DND-41 (cell line): ENCODE measurements at regions not wholly inside any gene's neighbourhood (a gene's known extent, or its start where the extent isn't known, plus 50 kb on each side); places are given as distances from the start of the nearest gene placed in this dataset.

ENCODE experiments used
- ATAC-seq: fragments of 200-7000 bp; cut with Tn5 transposase; 3 replicates; pipeline ENCODE4 v1.9.1; 2021; ENCODE audit warnings: low read depth; ENCODE audit not compliant: insufficient read depth
- DNase-seq: peaks from one replicate; pipeline ENCODE4 v3.0.0-alpha.2; 2020
- H2AFZ ChIP-seq: 2 replicates; pipeline ENCODE4 v1.6.0; 2012; ENCODE audit warnings: low read depth, low read length
- H3K27ac ChIP-seq: 2 replicates; pipeline ENCODE4 v1.5.1; 2012; ENCODE audit warnings: low read length, inconsistent platforms
- H3K27me3 ChIP-seq: fragments of 200-600 bp; sonication (generic); 2 replicates; pipeline ENCODE4 v1.6.0; 2012; ENCODE audit warnings: low read length, mild to moderate bottlenecking, inconsistent platforms; ENCODE audit not compliant: insufficient read depth, poor library complexity
- H3K36me3 ChIP-seq: 2 replicates; pipeline ENCODE4 v1.5.1; 2012; ENCODE audit warnings: low read length, inconsistent platforms; ENCODE audit not compliant: insufficient read depth
- H3K4me1 ChIP-seq: 2 replicates; pipeline ENCODE4 v1.5.1; 2012; ENCODE audit warnings: mild to moderate bottlenecking, low read length; ENCODE audit not compliant: insufficient read depth
- H3K4me2 ChIP-seq: 2 replicates; pipeline ENCODE4 v1.6.0; 2012; ENCODE audit warnings: mild to moderate bottlenecking, moderate library complexity, low read length, inconsistent platforms; ENCODE audit not compliant: insufficient read depth
- H3K4me3 ChIP-seq, 2 experiments: fragments of 200-600 bp in 1 of 2; shearing (Covaris generic) in 1 of 2; 2 replicates each; pipeline ENCODE4 v1.5.1; 2012 to 2016; ENCODE audit warnings: inconsistent platforms in 2 of 2, low read length in 2 of 2, mild to moderate bottlenecking in 2 of 2, low read depth in 1 of 2, moderate library complexity in 1 of 2
- H3K79me2 ChIP-seq: 2 replicates; pipeline ENCODE4 v1.6.0; 2012; ENCODE audit warnings: low read length, inconsistent platforms; ENCODE audit not compliant: insufficient read depth
- H3K9ac ChIP-seq: 2 replicates; pipeline ENCODE4 v1.6.0; 2012; ENCODE audit warnings: low read depth, mild to moderate bottlenecking, inconsistent platforms, low read length, moderate library complexity
- H3K9me3 ChIP-seq: 2 replicates; pipeline ENCODE4 v1.5.1; 2012; ENCODE audit warnings: low read length, moderate library complexity, mild to moderate bottlenecking, inconsistent platforms; ENCODE audit not compliant: insufficient read depth, severe bottlenecking
- H4K20me1 ChIP-seq: 2 replicates; pipeline ENCODE4 v1.6.0; 2012; ENCODE audit warnings: low read length; ENCODE audit not compliant: insufficient read depth
- EZH2 ChIP-seq: IDR thresholded peaks from 3 replicates; pipeline ENCODE4 v1.6.1; 2012; ENCODE audit warnings: borderline replicate concordance, low read depth, mild to moderate bottlenecking, moderate library complexity, low read length, inconsistent platforms; ENCODE audit not compliant: severe bottlenecking
- TF ChIP-seq, protein P1 (sequence below): IDR thresholded peaks from 2 replicates; pipeline ENCODE4 v1.5.1; 2012; ENCODE audit warnings: borderline replicate concordance, low read length, moderate library complexity, mild to moderate bottlenecking; ENCODE audit not compliant: poor library complexity, severe bottlenecking; ENCODE audit errors: extremely low read depth

DNA sequence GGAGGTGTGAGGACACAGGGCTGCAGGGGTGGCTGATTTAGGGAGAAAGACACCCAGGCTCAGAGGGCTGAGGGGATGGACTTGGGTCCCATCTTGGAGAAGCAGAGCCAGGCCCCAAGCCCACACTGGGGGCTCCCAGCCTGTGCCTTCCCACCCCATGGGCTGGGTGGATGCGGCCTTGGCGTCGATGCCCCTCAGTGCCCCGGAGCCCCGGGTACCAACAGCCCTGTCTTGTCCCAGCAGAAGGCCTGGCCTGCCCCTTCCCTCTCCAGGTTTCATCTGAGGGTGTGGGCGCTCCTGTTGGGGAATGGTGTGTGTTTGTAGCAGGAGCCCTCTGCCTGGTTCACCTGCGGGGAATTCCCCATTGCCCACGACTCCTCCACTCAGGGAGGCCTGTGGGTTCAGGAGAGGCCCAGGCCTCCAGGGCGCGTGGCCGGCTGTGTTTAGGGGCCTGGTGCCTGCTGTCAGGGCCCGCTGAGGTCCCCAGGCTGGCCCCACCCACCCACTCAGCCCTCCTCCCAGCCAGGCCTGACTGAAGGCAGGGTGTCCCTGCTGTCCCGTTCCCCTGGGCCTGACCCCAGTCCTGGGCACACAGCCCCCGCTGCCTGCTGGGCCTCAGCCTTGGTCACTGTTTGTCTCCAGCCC, 51.1 kb upstream of the BEGAIN start:
- DNase-seq (no peak), ATAC-seq (no peak)
- Histone ChIP-seq H2AFZ (no peak overlapping the region), H3K27ac (peak overlapping the region; percentile 94), H3K9me3 (no peaks in the 10 kb centered on the region), H3K4me2 (no peak overlapping the region), H3K9ac (peak overlapping the region; percentile 58), H3K4me1 (peaks cover 63% of the 10 kb centered on the region), H3K79me2 (no peaks in the 10 kb centered on the region), H3K4me3 (no peak overlapping the region), H3K36me3 (no peaks in the 10 kb centered on the region), H3K27me3 (no peaks in the 10 kb centered on the region), H4K20me1 (no peaks in the 10 kb centered on the region)
- TF ChIP-seq, protein P1, sequence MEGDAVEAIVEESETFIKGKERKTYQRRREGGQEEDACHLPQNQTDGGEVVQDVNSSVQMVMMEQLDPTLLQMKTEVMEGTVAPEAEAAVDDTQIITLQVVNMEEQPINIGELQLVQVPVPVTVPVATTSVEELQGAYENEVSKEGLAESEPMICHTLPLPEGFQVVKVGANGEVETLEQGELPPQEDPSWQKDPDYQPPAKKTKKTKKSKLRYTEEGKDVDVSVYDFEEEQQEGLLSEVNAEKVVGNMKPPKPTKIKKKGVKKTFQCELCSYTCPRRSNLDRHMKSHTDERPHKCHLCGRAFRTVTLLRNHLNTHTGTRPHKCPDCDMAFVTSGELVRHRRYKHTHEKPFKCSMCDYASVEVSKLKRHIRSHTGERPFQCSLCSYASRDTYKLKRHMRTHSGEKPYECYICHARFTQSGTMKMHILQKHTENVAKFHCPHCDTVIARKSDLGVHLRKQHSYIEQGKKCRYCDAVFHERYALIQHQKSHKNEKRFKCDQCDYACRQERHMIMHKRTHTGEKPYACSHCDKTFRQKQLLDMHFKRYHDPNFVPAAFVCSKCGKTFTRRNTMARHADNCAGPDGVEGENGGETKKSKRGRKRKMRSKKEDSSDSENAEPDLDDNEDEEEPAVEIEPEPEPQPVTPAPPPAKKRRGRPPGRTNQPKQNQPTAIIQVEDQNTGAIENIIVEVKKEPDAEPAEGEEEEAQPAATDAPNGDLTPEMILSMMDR = no peak
- TF ChIP-seq EZH2 = no peak

DNA sequence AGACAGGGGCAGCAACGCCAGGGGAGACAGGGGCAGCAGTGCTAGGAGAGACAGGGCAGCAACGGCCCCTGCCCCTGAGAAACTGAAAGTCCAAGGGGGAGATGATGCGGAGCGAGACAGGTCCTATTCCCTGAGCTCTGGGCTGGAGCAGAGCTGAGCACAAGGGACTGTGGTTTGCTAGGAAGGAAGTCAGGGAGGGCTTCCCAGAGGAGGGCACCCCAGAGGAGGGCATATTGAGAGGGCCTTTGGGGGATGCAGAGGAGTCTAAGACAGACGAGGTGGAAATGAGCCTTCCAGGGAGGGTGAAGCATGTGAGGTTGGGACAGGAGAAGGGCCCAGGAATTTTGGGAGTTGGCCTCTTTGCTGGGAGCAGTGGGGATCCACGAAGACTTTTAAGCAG, 52.1 kb upstream of the BEGAIN start:
- Histone ChIP-seq H3K79me2 (no peaks in the 10 kb centered on the region), H4K20me1 (no peaks in the 10 kb centered on the region), H3K4me2 (peak overlapping the region; percentile 53; the same call in 1 of the 2 replicates), H3K27me3 (no peaks in the 10 kb centered on the region), H3K27ac (peak overlapping the region; percentile 94), H3K9ac (peak overlapping the region; percentile 58), H3K4me1 (peaks cover 73% of the 10 kb centered on the region), H3K4me3 (peak overlapping the region in 1 of 2 experiments; percentile 1; a peak in 1 of 4 replicates), H2AFZ (no peak overlapping the region), H3K36me3 (no peaks in the 10 kb centered on the region), H3K9me3 (no peaks in the 10 kb centered on the region)
- DNase-seq (peak; percentile 46), ATAC-seq (no peak)
- TF ChIP-seq, protein P1 = no peak

DNA sequence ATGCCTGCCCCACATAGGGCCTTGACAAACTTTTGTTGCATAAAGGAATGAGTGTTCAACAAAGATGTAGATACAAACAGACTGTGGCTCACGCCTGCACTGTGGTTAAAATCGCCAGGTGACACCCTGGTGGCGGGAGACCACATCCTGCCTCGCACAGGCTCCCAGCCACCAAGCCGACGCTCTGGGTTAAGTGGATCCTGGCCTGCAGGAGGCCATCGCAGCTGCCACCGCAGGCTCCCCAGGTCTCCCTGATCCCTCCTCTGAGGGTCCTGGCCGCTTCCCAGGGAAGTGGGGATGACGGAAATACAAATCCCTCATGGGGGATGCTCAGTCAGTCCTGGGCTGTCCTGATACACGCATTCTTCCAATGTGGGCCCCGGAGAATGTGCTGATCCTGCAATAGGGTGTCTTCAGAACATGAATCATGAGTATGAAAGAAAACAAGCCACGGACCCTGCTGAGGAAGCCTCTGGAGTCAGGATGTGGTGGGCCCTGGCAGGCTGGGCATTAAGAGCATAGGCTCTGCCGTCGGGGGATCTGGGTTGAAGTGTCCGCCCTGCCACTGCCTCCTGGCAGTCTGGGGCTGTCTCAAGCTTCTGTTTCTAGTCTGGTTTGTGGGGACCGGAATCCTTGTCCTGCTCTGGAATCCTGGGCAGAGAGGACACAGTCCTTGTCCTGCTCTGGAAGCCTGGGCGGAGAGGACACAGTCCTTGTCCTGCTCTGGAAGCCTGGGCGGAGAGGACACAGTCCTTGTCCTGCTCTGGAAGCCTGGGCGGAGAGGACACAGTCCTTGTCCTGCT, 53.5 kb upstream of the BEGAIN start:
- H3K4me2 ChIP-seq = peak overlapping the region; percentile 53
- H3K27ac ChIP-seq = peak overlapping the region; percentile 94
- no peaks in the 10 kb centered on the region for H3K79me2 ChIP-seq
- no peaks in the 10 kb centered on the region for H3K27me3 ChIP-seq
- ATAC-seq = peak; percentile 75
- H2AFZ ChIP-seq = no peak overlapping the region
- no peaks in the 10 kb centered on the region for H3K9me3 ChIP-seq
- TF ChIP-seq EZH2 = no peak
- TF ChIP-seq, protein P1 = no peak
- no peaks in the 10 kb centered on the region for H3K36me3 ChIP-seq
- H3K4me1 ChIP-seq = peaks cover 87% of the 10 kb centered on the region
- peak; percentile 96 for DNase-seq
- H3K9ac ChIP-seq = peak overlapping the region; percentile 58
- peak overlapping the region in 1 of 2 experiments; percentile 33; a peak in 2 of 4 replicates for H3K4me3 ChIP-seq
- H4K20me1 ChIP-seq = no peaks in the 10 kb centered on the region
